ENCODE measurements at regions not wholly inside any gene's neighbourhood (a gene's known extent, or its start where the extent isn't known, plus 50 kb on each side); places are given as distances from the start of the nearest gene placed in this dataset.
"Not testable (repeated sequence)": the region's sequence is repeated elsewhere in the genome, so short reads cannot be mapped to it uniquely, and the experiment has no call there.

DNA sequence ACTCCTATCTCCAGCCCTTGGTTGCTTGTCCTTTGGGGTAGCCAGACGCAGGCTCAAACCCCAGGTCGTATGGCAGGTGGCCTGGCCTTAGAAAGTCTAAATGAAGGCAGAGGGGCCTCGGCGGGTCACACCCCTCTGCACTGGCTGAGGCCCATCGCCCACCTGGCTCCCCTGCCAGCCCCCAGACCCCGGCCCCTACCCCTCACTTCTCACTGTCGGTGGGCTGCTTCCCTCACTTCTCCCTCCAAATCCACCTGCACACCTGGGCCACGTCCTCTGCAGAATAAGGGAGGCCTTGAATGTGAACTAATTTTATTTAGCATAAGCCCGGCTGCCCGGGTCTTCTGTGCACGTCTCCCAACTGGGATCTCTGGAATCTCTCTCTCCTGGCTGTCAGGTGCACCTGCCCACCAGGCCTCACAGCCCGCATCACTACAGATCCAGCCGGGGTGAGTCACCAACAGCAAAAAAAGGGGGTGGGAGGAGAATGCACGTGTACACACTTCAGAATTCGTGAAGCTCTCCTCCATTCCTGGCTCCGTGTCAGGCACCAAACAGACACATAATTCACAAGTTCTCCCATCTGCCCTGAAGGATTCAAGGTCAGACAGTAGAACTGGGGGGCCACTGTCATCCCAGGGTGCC lies 107.5 kb upstream of the SIM2 start:
- no peak for DNase-seq (ENCODE audit: low read depth)

DNA sequence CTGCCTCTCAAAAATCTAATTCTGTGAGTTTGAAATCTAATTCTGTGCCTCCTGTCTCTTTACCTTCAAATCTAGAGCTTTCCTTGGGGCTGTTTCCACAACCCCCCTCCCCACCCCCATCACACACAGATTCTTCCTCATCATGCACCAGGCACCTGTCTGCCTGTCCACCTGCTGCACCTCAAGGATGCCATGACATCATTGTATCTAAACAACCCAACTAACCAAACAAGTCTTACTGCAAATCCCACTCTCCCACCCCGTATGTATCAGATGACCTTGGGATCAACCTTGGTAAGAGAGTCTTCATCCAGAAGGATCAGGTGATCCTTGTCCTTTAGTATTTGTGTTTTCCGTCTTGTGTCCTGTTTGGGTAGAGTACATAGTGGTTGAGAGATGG lies 102.7 kb upstream of the SIM2 start:
- no peak for DNase-seq (ENCODE audit: low read depth)

GRCh38 chr21:36601362-36601761 lies 97.6 kb upstream of the SIM2 start:
- no peak for DNase-seq (ENCODE audit: low read depth)

DNA sequence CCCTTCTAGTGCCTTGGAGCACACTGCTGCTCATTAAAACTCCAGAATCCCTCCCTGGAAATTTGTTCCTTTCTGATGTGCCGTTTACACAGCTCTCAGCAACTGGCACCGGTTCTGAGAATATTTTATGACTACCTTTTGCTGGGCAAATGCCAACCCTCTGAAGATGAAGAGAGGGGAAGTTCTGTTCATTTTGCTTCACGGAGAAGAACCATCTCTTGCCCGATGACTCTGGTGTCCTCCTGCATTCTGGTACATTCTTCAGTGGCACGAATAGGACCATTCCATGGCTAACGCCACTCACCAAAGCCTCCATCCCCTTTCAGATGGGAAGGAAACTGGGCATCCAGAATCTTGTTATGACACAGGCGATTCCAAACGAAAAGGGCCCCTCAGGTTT lies 96.2 kb upstream of the SIM2 start:
- DNase-seq (ENCODE audit: low read depth) = no peak

DNA sequence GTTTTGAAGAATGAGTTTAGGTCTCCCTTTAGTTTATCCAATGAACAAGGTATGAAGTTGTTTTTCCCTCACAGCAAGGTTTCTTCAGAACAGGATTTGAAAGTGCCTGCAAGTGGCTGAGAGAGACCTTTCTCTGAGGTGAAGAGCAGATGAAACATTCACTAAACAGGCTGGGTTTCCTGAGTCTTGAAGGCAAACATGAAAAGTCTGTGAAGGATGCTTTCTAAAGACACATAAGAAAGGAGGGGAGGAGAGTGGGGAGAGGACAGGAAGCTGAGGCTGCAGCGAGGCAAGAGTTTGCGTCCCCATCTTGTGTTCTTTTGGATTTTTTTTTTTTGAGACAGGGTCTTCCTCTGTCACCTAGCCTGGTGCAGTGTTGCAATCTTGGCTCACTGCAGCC lies 95.7 kb upstream of the SIM2 start:
- no peak for DNase-seq (ENCODE audit: low read depth)

- no peak for DNase-seq (ENCODE audit: low read depth)
Observed at GRCh38 chr21:36605426-36605825, 93.5 kb upstream of the SIM2 start.

- no peak for DNase-seq (ENCODE audit: low read depth)
Observed at GRCh38 chr21:36606287-36606982, 92.5 kb upstream of the SIM2 start.

GRCh38 chr21:36606983-36607325 lies 92.0 kb upstream of the SIM2 start:
- DNase-seq (ENCODE audit: low read depth) = no peak

GRCh38 chr21:36608041-36608896 lies 90.6 kb upstream of the SIM2 start:
- no peak for DNase-seq (ENCODE audit: low read depth)

- no peak for DNase-seq (ENCODE audit: low read depth)
Observed at GRCh38 chr21:36608897-36609225, 90.1 kb upstream of the SIM2 start.

DNA sequence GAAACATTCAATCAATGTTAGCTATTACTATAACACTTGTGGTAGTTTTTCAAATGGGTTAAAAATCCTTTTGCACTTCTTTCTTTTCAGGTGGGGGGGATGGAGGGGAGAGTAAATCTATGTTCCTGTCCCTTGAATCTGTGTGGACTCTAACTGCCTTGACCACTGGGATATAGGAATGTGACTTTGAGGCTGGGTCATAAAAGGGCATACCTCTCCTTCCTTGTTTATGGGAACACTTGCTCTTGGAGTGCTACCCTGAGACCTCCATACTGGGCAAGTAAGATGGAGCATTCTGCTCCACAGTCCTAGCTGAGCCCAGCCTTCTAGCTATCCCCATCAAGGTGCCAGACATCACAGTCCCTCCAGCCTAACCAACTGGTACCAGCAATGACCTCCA lies 89.3 kb upstream of the SIM2 start:
- DNase-seq (ENCODE audit: low read depth) = no peak

- no peak for DNase-seq (ENCODE audit: low read depth)
Observed at GRCh38 chr21:36610201-36610600, 88.7 kb upstream of the SIM2 start.

DNA sequence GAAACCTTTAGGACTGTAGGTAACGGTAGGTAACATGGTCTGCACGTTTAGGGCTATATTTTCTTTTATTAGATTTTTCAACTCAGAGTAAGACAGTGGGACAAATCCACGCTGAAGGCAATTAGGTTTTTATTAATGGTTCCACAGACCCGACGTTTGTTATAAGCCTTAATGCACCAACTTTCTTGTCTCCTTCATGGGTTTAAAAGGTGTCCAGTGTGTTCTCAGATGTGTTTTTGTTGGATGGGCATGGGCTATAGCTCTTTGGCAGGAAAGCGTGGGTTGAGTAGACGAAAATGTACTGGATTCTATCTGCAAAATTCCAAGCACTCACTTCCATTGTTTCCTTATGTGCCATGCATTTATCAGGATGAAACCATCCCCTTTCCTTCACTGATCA lies 88.0 kb upstream of the SIM2 start:
- DNase-seq (ENCODE audit: low read depth) = no peak

GRCh38 chr21:36611379-36611778 lies 87.5 kb upstream of the SIM2 start:
- DNase-seq (ENCODE audit: low read depth) = no peak

GRCh38 chr21:36613059-36613458 lies 85.9 kb upstream of the SIM2 start:
- no peak for DNase-seq (ENCODE audit: low read depth)

DNA sequence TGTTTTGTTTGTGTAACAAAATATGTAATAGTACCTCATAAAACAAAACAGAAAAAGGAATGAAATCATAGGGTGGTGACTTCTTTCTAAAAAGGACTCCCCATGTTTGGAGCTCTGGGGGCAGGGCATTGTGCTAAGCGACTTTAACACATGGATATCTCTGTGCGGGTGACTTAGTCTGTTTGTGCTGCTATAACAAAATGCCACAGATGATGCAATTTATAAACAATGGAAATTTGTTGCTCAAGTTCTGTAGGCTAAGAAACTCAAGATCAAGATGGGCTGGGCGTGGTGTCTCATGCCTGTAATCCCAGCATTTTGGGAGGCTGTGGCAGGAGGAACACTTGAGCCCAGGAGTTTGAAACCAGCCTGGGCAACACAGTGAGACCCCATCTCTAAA lies 85.4 kb upstream of the SIM2 start:
- no peak for DNase-seq (ENCODE audit: low read depth)

DNA sequence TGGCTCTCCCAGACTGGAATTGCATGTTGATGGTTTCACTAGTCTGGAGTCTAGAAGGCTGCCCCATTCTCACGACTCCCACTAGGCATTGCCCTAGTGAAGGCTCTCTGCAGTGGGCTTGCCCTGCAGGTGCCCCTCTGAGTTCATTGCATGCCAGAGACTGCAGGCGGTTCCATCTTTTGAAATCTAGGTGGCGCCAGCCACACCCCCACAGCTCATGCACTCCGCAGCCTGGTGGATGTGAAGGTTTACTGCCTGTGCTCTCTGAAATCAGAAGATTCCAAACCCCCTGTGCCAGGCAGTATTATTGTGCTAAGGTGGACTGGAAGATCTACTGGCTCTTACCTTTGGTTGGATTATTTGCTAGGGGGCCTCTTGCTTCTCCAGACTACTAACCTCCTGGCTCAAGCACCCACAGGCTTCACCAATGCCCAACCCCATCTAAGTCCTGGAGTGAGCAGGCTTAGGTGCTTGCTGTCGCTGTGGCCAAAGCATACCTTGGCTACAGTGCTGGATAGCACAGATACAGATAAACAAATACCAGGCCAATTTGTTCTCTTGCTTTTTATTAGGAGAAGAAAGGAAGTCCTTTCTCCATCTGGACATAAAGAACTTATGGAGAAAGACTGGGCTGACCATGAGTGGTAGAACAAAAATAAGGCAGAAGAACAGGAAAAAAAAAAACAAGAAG lies 83.5 kb upstream of the SIM2 start:
- DNase-seq (ENCODE audit: low read depth) = no peak

DNA sequence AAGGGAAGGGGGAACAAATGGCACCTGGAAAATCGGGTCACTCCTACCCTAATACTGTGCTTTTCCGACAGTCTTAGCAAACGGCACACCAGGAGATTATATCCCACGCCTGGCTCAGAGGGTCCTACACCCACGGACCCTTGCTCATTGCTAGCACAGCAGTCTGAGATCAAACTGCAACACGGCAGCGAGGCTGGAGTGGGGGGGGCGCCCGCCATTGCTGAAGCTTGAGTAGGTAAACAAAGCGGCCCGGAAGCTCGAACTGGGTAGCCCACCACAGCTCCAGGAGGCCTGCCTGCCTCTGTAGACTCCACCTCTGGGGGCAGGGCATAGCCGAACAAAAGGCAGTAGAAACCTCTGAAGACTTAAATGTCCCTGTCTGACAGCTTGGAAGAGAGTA lies 82.1 kb upstream of the SIM2 start:
- DNase-seq (ENCODE audit: low read depth) = not testable (repeated sequence)

DNA sequence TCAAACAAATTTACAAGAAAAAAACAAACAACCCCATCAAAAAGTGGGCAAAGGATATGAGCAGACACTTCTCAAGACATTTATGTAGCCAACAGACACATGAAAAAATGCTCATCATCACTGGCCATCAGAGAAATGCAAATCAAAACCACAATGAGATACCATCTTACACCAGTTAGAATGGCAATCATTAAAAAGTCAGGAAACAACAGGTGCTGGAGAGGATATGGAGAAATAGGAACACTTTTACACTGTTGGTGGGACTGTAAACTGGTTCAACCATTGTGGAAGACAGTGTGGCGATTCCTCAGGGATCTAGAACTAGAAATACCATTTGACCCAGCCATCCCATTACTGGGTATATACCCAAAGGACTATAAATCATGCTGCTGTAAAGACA lies 77.1 kb upstream of the SIM2 start:
- not testable (repeated sequence) for DNase-seq (ENCODE audit: low read depth)

GRCh38 chr21:36624105-36624504 lies 74.8 kb upstream of the SIM2 start:
- DNase-seq (ENCODE audit: low read depth) = no peak

DNA sequence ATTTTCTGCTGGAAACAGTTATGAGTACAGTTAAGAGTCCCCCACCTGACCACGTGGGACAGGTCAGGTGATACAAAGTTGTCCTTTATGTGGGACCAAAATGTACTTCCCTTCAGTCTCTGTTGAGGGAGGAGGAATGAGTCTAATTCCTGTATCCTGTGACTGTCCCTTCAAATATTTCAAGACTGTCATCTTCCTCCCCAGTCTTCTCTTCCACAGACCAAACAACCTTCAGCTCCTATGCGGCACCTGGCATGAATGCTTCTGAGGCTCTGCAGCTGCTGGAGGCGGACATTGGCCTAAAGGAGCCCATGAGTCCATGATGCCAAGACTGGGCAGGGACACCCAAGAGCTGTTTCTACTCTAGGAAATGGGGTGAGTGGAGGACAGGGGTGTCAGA lies 72.1 kb upstream of the SIM2 start:
- DNase-seq (ENCODE audit: low read depth) = no peak

DNA sequence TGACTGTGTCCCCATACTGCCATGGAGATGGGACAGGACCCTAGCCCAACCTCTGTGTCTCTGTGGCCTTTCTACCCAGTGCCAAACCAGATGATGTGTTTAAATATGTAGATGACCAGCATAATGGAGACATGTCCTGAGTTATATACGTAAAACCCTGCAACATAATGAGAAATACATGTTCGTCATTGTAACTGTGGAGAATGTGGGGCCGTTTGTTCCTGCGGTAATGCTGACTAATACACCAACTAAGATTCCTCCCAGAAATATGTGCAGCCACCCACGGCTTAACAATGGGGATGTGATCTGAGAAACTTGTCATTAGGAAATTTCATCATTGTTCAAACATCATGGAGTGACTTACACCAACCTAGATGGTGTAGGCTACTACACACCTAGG lies 71.7 kb upstream of the SIM2 start:
- DNase-seq (ENCODE audit: low read depth) = no peak

DNA sequence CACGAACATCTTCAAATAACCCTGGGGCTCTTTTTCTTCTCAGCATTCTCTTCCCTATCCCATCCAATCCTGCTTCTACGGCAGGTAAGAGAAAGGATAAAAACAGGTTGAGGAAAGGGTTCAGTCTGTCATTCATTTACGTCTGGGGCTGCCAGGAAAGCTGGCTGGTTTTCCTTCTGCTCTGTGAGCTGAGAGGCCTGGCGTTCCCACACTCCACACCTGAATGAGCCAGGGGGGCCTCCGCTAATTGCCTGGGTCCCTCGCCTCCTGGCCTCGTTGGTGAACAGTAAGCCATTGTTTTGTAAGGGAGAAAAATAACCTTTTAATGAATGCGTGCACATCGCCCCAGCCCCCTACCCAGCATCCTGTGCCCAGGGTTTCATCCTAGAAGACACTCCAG lies 70.8 kb upstream of the SIM2 start:
- no peak for DNase-seq (ENCODE audit: low read depth)
